Uterus (tissue), 2 donors: ENCODE measurements at regions not wholly inside any gene's neighbourhood (a gene's known extent, or its start where the extent isn't known, plus 50 kb on each side); places are given as distances from the start of the nearest gene placed in this dataset.

ENCODE experiments used
- CTCF ChIP-seq, 4 experiments: fragments of 200-600 bp in 2 of 4; fragments of 450-650 bp in 2 of 4; sonication (generic) in 2 of 4; IDR thresholded peaks; one replicate each; pipeline ENCODE4 v1.5.1; 2016 to 2019; ENCODE audit warnings: antibody characterized with exemption in 4 of 4, mild to moderate bottlenecking in 2 of 4, moderate library complexity in 1 of 4
- POLR2A ChIP-seq, 2 donors: fragments of 450-650 bp; IDR thresholded peaks; one replicate each; pipeline ENCODE4 v1.6.1; 2016; ENCODE audit warnings: antibody characterized with exemption in 2 of 2, mild to moderate bottlenecking in 1 of 2, moderate library complexity in 1 of 2

DNA sequence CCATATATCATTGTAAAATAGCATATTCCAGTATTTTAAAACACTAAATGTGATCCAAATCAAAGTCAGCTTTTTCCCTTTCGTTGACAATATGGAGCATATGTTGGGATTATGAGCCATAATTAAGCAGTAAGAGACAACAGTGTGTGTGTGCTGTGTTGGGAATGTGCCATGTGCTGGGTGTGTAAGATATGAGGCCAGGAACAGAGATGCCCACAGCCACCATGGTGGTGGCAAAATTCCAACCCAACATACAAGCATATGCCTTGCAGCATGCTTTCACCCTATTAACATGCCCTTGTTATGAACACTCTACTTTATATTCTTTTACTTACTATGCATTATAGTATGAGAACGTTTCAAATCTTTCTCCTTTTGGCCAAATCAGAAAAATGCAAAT is 1560.4 kb upstream of the TENM3 start:
- TF ChIP-seq CTCF (IDR thresholded peaks at IDR 0.05), result no peak
- no peak for TF ChIP-seq POLR2A (IDR thresholded peaks at IDR 0.05)
